Urinary bladder (tissue), 3 donors: ENCODE measurements at regions not wholly inside any gene's neighbourhood (a gene's known extent, or its start where the extent isn't known, plus 50 kb on each side); places are given as distances from the start of the nearest gene placed in this dataset.

Experiments used
- DNase-seq: peaks from one replicate; pipeline ENCODE4 v3.0.0-alpha.2; 2015; ENCODE audit errors: extremely low spot score
- H3K27ac ChIP-seq: one replicate; pipeline ENCODE4 v1.5.1; 2013; ENCODE audit warnings: low read depth, mild to moderate bottlenecking, moderate library complexity
- H3K36me3 ChIP-seq: one replicate; pipeline ENCODE4 v1.6.1; 2013; ENCODE audit warnings: mild to moderate bottlenecking, moderate library complexity; ENCODE audit not compliant: insufficient read depth
- H3K4me1 ChIP-seq: one replicate; pipeline ENCODE4 v1.6.1; 2013; ENCODE audit warnings: mild to moderate bottlenecking, moderate library complexity; ENCODE audit not compliant: insufficient read depth
- H3K4me3 ChIP-seq: one replicate; pipeline ENCODE4 v1.5.1; 2013; ENCODE audit warnings: low read depth, low read length
- WGBS: extraction: QIAGEN DNeasy Blood & Tissue Kit; methylation state at CpG from one replicate; pipeline ENCODE4 v1.1.7; 2013; 5-methylcytosine and 5-hydroxymethylcytosine counted together
- donor health status: healthy with polysubstance abuse.
- donor health status: healthy.

DNA sequence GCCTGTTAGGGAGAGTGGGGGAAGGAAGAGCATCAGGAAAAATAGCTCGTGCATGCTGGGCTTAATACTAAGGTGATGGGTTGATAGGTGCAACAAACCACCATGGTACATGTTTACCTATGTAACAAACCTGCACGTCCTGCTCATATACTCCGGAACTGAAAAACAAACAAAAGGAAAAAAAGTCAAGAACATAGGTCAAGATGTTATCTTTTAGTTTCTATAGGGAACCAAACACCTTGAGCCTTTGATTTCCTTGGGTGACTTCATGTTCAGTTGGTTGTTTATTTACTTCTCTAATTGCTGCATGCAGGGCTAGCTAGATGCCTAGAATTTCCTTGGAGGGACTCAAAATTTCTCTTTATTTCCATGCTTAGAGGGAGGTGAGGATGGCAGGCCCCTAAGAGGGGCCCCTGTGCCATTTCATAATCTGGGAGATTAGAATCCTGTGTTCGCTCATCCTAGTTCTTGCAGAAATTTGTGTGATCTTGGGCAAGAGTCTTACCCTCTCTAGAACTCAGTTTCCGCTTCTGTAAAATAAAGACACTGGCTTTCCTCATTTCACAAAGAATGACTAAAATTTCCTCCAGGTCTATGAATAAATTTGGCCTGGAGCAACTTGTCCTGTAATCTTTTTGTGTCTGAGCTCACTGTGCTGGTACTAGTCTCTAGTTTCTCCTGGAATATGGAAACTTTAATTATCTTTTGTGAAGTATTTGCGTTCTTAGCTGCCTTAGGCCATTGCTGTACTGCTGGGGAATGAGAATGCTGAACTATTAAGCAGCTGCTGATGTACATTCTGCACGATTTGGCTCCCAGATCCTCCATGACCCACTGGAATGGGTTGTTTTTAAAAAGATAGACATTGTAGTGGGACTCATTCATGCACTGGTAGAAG is 457.5 kb downstream of the EDEM1 start:
- 66% methylated on average over 7 of the region's 7 CpGs for WGBS
- Histone ChIP-seq H3K36me3 (no peaks in the 10 kb centered on the region), H3K27ac (no peak overlapping the region), H3K4me3 (no peak overlapping the region), H3K4me1 (no peaks in the 10 kb centered on the region)
- no peak for DNase-seq

DNA sequence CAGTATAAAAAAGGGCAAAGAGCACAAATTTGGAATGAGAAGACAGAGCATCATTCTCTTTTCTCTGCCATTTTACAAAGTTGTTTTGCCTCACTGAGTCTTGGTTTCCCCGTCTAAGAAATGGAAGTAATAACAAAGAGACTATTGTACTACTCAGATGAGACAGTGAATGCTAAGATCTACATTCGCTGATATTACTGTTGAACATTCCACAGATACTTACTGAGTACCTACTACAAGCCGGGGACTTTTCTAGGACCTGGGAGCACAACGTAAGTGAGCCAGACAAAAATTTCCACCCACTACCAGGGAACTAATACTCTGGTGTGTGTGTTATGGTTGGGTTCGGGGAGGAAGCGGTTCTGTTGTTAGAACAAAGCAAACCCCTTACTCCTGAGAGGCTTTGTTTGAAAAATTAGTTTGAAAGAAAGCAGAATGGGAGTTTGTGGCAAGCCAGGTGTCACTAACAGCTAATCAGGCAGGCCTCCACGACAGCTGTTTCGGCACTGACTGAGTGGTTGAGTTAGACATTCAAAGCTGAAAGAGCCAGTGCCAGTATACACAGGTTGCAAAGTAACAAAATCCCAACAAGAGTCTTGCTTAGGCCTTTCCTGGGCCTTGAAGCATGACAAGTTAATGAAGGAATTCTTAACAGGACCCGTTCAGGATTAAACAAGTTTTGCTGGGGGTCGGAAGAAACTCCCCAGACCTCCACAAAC is 458.3 kb downstream of the EDEM1 start:
- Histone ChIP-seq H3K27ac (no peak overlapping the region), H3K36me3 (no peaks in the 10 kb centered on the region), H3K4me1 (no peaks in the 10 kb centered on the region), H3K4me3 (no peak overlapping the region)
- DNase-seq, result no peak
- 68% methylated on average over 10 of the region's 10 CpGs for WGBS

DNA sequence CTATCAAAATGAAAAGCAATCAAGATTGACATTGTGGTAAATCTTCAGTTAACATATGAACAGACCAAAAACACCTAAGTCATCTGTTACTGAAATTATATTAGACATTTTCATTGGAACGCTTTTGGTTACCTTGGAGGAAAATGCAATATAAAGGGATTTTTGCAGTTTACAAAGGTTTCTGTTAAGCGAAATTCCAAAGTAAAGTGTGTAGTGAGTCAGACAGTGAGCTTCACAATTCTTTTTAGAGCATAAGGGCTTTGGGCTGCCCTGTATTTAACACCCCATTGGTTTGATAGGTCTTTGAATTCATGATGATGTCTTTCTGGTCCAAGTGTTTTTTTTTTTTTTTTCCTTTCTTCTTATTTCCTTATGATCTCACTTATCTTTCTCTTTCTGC is 462.8 kb downstream of the EDEM1 start:
- Histone ChIP-seq H3K4me3 (no peak overlapping the region), H3K27ac (no peak overlapping the region), H3K36me3 (no peaks in the 10 kb centered on the region), H3K4me1 (no peaks in the 10 kb centered on the region)
- no peak for DNase-seq
- 47% methylated on average over 2 of the region's 2 CpGs for WGBS

DNA sequence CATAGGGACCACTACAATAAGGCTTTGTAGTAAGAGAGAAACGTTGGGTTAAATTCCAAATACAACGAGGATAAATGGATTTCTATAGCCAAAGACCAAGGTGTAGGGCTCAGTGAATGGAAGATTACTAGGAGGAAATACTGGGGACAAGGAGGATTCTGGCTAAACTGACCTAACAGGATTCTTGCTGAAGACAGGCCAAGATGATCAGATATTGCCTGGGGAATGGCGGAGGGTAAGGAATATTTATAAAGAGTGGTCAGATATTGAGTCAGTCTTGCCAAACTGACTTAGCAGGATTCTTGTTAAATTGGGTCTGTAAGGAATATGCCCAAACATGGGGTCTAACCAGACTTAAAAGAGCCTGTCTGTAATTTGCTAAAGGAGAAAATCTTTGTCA is 463.8 kb downstream of the EDEM1 start:
- no peak overlapping the region for H3K27ac ChIP-seq
- H3K4me3 ChIP-seq, result no peak overlapping the region
- WGBS, result 74% methylated on average over 3 of the region's 3 CpGs
- no peaks in the 10 kb centered on the region for H3K4me1 ChIP-seq
- H3K36me3 ChIP-seq, result no peaks in the 10 kb centered on the region
- no peak for DNase-seq

DNA sequence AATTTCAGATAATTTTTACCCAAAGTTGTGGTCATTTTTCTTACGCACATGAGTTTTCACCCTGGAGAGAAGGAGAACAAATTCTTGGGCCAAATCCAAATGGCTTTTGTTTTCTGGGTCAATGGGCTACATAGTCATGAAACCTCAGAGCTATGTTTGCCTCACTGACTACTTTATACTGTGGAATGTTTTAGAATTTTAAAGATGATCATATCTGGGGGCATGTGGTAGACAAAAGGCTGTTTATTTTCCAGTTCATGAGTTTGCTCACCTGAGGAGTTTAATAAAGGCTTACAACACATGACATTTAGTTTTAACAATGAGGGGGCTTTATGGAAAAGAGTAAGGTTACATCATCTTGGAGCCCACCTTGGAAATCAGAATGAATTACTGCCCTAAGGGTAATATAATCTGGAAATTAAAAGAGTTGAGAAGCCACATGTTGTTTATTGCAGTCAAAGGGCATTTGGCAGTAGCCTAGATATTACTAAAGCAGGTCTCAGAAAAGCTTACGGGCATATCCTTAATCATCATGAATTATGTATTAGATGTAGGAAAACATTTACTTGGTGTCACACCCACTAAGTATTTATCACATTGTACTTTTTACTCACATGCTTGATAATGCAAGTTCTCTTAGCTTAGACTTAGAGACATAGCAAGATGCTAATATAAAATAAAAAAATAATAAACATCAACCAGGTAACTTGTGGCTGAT is 466.1 kb downstream of the EDEM1 start:
- H3K27ac ChIP-seq, result no peak overlapping the region
- DNase-seq, result no peak
- H3K36me3 ChIP-seq, result no peaks in the 10 kb centered on the region
- no peak overlapping the region for H3K4me3 ChIP-seq
- WGBS, result 45% methylated on average over 2 of the region's 2 CpGs
- H3K4me1 ChIP-seq, result no peaks in the 10 kb centered on the region

DNA sequence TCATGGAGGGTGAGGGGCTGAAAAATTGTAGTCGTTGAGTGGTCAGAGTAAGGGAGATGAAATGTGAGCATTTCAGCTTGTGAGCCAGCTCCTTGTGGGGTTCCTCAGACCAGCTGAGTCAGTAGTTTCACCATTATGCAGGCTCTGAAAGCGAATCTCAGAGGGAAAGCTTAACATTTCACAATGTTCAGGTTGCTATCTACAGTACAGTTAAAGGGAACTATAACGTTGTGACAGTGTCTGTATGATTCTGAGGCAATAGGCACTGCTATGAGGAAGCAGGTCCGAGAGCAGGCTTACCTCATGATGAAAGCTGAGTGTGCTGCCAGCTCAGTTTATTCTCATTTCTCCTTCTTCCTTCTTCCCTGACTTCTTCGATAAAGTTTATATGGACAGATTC is 469.6 kb downstream of the EDEM1 start:
- WGBS, result 69% methylated on average over 5 of the region's 5 CpGs
- H3K4me3 ChIP-seq, result no peak overlapping the region
- H3K4me1 ChIP-seq, result no peaks in the 10 kb centered on the region
- no peaks in the 10 kb centered on the region for H3K36me3 ChIP-seq
- DNase-seq, result no peak
- H3K27ac ChIP-seq, result no peak overlapping the region

DNA sequence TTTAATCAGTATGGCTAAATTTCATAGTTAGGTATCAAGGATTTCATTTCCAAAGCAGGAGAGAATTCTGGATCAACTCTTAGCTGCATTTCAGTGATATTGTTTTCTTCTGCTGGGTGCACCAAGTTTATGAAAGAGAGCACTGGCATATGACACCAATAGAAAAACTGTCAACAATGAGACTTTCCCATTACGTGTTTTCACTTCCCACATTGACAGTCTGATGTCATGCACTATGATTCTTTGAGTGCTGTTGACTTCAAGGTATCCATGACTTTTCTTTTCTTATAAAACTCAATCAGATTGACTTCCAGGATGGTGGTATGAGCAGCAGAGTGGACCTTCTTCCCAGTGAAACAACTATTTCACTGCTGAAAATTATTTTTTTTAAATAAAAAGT is 476.1 kb downstream of the EDEM1 start:
- Histone ChIP-seq H3K27ac (no peak overlapping the region), H3K4me3 (no peak overlapping the region), H3K36me3 (no peaks in the 10 kb centered on the region), H3K4me1 (no peaks in the 10 kb centered on the region)
- no peak for DNase-seq
- 84% methylated on average over 1 of the region's 1 CpG for WGBS

DNA sequence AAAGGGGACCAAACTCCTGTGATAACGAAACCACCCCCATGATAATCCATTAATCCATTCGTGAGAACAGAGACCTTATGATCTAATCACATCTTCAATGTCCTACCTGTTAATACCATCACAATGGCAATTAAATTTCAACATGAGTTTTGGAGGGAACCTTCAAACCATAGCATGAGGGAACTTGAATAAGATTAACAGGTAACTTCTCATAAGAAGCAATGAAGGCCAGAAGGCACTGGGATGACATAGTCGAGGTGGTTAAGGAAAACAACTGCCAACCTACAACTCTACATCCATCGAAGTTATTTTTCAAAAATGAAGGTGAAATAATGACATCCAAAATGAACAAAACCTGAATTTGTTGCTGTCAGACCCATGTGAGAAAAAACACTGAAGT is 478.9 kb downstream of the EDEM1 start:
- Histone ChIP-seq H3K36me3 (no peaks in the 10 kb centered on the region), H3K4me1 (no peaks in the 10 kb centered on the region), H3K27ac (no peak overlapping the region), H3K4me3 (no peak overlapping the region)
- WGBS, result 73% methylated on average over 4 of the region's 4 CpGs
- no peak for DNase-seq

DNA sequence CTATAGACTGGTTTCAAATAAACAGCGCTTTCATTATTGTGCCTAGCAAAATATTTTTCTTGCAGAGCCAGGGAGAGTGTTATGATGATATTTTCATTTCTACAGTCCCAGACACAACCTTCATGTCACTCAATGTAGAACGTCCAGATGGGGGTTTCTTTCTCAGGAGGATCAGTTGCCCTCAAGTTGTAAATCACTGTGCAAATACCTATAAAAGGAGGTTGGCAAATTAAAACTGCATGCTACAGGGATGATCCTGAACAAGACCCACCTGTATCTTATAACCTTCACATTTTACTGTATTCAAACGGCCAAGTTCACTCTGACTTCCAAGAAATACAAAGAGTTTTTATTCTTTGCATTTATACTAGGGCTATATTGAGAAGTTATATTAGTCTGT is 486.0 kb downstream of the EDEM1 start:
- WGBS, result 67% methylated on average over 3 of the region's 3 CpGs
- no peak overlapping the region for H3K27ac ChIP-seq
- DNase-seq, result no peak
- no peak overlapping the region for H3K4me3 ChIP-seq
- no peaks in the 10 kb centered on the region for H3K36me3 ChIP-seq
- H3K4me1 ChIP-seq, result no peaks in the 10 kb centered on the region

DNA sequence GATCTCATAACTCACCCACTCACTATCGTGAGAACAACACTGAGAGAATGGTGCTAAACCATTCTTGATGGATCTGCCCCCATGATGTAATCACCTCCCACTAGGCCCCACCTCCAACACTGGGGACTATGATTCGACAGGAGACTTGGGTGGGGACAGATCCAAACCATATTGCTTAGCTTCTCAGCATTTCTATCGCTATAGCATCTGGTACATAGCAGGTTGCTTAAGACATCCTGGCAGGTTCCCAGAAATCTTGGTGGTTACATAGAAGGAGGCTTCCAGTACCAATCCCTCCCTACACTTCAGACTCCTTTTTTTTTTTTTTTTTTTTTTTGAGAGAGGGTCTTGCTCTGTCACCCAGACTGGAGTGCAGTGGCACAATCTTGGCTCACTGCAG is 487.8 kb downstream of the EDEM1 start:
- Histone ChIP-seq H3K27ac (no peak overlapping the region), H3K36me3 (no peaks in the 10 kb centered on the region), H3K4me1 (no peaks in the 10 kb centered on the region), H3K4me3 (no peak overlapping the region)
- WGBS, result 64% methylated on average over 3 of the region's 3 CpGs
- no peak for DNase-seq

DNA sequence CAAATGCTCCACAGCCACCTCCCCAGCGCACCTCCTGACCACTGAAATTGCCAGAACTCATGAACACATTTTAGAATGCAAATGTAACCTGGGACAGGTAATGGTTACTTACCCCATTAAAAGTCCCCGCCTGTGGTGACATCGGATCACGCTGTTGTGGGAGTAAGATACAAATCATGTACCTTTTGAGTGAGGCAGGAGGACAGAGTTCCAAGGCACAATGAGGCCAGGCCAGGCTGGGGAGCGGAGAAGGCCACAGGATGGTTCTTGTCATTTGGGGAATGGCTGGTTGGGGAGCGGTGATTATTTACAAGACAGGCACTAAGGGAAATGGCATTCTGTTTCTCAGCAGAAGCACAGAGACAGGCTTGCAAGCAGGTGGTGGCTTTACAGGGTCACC is 490.0 kb downstream of the EDEM1 start:
- no peak for DNase-seq
- Histone ChIP-seq H3K4me1 (no peaks in the 10 kb centered on the region), H3K4me3 (no peak overlapping the region), H3K27ac (no peak overlapping the region), H3K36me3 (no peaks in the 10 kb centered on the region)
- 88% methylated on average over 6 of the region's 6 CpGs for WGBS

DNA sequence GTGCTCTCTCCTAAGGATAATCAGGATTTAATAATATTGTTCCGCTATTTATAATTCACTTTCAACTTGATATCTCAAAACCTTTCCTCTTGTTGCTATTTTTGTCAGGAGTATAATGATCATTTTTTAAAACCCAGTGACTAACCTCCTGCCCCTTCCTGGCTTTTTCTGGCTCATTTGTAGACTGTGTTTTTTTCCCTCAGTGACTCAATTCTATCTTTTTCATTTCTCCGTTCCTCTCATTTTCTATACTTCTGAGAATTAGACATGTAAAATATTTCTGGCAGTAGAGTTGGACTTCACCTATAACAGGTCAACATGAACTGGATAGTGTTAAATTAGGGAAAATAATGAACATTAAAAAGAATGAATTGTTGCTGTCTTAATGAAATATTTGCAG is 490.7 kb downstream of the EDEM1 start:
- no peaks in the 10 kb centered on the region for H3K4me1 ChIP-seq
- H3K36me3 ChIP-seq, result no peaks in the 10 kb centered on the region
- no peak for DNase-seq
- no peak overlapping the region for H3K4me3 ChIP-seq
- WGBS, result 87% methylated on average over 2 of the region's 2 CpGs
- no peak overlapping the region for H3K27ac ChIP-seq

DNA sequence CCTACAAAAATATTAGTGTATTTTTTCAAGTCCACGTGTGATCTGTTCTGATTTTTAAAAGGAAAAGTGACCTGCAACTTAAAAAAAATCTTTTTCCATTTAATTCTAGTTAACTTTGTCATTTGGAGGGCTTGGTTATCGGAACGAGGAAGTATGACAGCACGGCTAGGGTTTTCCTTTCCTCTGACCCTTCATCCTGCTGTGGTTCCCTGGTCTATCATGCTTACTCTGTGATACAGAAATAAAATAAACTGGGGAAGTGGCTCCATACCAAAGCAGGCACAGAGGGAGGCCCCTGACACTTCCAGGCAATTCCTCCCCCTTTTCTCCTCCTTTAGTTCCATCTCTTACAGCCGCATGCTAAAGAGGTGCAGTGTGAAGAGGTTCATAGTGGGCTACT is 491.3 kb downstream of the EDEM1 start:
- Histone ChIP-seq H3K4me1 (no peaks in the 10 kb centered on the region), H3K4me3 (no peak overlapping the region), H3K27ac (no peak overlapping the region), H3K36me3 (no peaks in the 10 kb centered on the region)
- 89% methylated on average over 5 of the region's 5 CpGs for WGBS
- DNase-seq, result no peak

DNA sequence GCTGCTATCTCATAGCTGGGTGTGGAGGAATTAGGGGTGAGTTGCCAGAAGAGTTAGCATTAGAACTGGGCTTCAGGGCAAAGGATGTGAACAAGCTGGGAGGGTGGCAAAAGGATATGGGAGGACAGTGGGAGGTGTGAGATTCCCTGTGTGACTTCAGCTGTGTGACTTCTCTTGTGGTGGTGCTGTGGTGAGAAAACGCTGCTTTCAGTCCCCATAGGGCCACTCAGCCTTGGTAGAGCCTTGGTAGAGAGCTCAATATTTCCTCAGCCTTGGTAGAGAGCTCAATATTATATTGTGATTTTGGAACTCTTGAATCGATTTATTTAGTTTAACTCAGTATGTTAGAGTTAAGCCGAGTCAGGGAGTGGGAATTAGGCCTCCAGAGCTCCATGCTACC is 499.7 kb downstream of the EDEM1 start:
- no peak overlapping the region for H3K27ac ChIP-seq
- no peaks in the 10 kb centered on the region for H3K4me1 ChIP-seq
- WGBS, result 81% methylated on average over 3 of the region's 3 CpGs
- DNase-seq, result no peak
- no peak overlapping the region for H3K4me3 ChIP-seq
- no peaks in the 10 kb centered on the region for H3K36me3 ChIP-seq
